ENCODE measurements at regions not wholly inside any gene's neighbourhood (a gene's known extent, or its start where the extent isn't known, plus 50 kb on each side); places are given as distances from the start of the nearest gene placed in this dataset.

DNA sequence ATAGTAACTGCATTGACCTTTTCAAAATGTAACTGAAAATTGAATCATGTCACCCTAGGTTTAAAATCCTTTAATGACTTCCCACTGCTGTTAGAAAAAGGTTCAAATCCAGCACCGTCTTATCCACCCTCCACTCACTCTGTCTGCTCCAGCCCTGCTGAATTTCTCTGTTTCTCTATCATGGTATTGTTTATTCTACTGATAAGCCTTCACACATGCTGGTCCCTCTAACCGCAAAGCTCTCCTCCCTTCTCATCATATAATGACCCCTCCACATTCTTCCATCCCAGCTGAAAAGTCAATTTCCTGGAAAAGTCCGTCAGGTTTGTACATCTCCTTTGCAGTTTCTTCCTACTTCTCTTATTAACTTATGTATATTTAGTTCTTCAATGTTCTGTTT lies 389.2 kb upstream of the F9 start:
- TF ChIP-seq ELF4 (IDR thresholded peaks at IDR 0.05) = no peak
- TF ChIP-seq SP1 (IDR thresholded peaks at IDR 0.05) = no peak
- no peak for TF ChIP-seq SUZ12 (IDR thresholded peaks at IDR 0.05)
- no peak for TF ChIP-seq L3MBTL2 (conservative IDR thresholded peaks at IDR 0.05)
- no peak for TF ChIP-seq TARDBP (IDR thresholded peaks at IDR 0.05)
- no peak for TF ChIP-seq FOXA1 (IDR thresholded peaks at IDR 0.05)
- TF ChIP-seq FOXM1 (IDR thresholded peaks at IDR 0.05; ENCODE audit: borderline replicate concordance) = no peak
- TF ChIP-seq CTBP1 (IDR thresholded peaks at IDR 0.05; ENCODE audit: borderline replicate concordance) = no peak
- no peak for TF ChIP-seq NFRKB (IDR thresholded peaks at IDR 0.05)
- TF ChIP-seq FOXK2 (IDR thresholded peaks at IDR 0.05) = no peak
- no peak for TF ChIP-seq ZNF384 (IDR thresholded peaks at IDR 0.05)
- TF ChIP-seq HDGF (IDR thresholded peaks at IDR 0.05; ENCODE audit: borderline replicate concordance) = no peak
- no peak for TF ChIP-seq LEF1 (IDR thresholded peaks at IDR 0.05; ENCODE audit: borderline replicate concordance)
